ENCODE measurements at regions not wholly inside any gene's neighbourhood (a gene's known extent, or its start where the extent isn't known, plus 50 kb on each side); places are given as distances from the start of the nearest gene placed in this dataset.

GRCh38 chr12:13670285-13670866, 311.0 kb downstream of the GRIN2B start:
- no peak for DNase-seq

DNA sequence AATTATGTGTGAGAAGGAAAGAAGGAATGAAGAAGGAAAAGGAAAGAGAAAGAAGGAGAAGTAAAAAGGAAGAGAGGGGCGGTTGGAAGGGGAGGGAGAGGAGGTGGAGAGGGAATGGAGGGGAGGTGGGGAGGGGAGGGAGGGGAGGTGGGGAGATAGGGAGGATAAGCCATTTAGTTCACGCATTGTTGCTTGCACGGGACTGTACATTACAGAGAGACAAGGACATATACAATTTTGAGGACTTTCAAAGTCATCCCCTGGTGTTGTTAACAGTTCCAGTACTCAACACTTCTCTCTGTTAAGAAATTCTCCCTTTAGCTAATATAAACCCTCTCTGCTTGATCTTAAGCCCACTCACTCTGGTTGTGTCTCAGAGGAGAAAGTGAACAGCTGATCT, 312.5 kb downstream of the GRIN2B start:
- no peak for DNase-seq

GRCh38 chr12:13666806-13667205, 314.6 kb downstream of the GRIN2B start:
- DNase-seq, result no peak

DNA sequence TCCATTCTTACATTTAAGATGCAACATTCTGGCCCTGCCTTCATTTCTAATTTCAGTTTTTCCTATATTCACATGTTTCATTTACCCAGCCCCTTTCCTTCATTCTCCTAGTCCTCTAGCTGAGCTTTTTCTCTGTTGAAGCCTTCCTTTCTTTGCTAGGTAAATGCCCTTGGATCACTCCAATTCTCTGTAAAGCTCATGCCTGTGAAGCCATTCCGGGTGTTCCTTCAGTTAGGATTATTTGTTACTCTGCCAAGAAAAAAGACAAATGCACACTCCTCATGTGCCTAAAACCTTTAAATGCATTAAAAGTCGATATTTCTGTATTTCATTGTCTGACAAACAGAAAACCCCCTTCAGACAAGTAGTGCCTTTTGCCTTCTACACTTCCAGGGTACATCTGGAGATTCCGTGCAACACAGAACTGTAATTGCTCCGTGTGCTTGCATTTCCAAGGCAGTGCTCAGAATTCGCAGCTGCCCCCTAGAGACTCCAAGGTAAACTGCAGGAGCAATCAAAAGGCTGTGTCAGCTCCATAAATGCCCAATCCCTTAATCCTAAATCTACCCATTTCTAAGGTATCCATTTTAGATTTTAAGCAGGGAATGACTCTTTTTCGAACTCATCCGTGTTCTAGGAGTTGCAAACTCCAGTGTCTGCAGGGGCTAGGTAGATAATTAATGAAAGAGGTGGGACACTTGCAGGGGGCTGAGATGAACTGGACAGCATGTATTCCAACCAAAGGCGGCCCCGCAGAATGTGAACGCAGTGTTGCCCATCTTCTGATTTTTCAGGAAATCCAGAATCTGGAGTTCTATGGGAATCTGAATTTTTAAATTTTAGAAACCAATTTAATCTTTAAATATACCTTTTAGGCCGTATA, 320.2 kb downstream of the GRIN2B start:
- peak; percentile 64 for DNase-seq

GRCh38 chr12:13654456-13654855, 326.9 kb downstream of the GRIN2B start:
- no peak for DNase-seq

- no peak for DNase-seq
Measured at GRCh38 chr12:13652105-13652504, 329.3 kb downstream of the GRIN2B start.

GRCh38 chr12:13635709-13636108, 345.7 kb downstream of the GRIN2B start:
- no peak for DNase-seq

DNA sequence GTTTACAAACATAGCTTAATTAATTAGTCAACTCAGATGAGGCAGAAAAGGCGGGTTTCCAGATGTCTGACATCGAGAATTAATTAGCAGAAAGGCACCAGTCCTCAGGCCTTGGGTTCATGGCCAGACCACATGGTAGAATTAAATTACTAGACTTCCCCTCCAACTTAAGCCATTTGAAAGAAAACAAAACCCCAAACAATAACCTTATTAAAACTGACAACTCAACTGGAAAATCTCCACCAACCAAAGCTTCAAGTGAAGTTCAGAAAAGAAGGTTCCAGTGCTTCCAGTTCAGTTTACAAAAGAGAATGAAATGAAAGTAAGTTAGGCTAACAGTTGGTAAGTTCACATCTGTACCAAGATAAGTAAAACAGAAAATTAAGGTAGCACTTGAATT, 349.5 kb downstream of the GRIN2B start:
- DNase-seq, result peak; percentile 74

- DNase-seq, result no peak
Measured at GRCh38 chr12:13630354-13630753, 351.0 kb downstream of the GRIN2B start.

DNA sequence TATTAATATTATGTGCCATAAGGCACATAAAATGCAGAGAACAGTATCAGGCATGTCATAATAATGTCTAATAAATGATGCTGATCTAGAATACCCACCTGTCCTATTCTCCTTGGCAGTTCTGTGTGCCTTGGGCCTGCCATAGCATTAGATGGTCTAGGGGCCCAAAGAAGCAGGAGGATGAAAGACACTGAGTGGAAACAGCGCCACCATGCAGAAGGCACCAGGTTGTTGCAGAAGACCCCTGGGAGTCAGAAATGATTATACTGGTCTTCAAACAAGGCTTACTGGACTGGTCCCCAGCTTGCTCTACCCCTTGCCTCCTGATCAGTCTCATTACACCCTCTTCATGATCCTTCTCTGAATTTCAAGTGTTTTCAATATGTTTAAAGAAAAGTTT, 353.3 kb downstream of the GRIN2B start:
- no peak for DNase-seq

DNA sequence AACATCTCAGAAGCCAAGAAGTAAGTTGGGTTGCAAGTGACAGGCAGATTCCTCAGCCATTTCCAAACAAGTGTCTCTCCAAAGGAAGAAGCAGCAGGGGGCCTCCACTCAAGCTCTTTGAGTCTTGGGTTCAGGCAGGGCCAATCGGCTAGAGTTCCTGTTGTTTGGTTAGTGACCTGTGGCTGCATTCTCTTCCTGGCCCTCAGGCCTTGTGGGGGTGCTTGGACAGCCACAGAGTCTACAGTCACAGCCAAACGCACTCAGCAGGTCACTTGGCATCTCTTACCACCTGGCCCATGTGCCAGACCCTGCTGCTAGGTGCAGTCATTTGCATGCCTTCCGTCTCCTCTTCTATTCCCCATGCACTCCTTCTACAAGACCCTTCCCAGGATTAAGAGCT, 353.9 kb downstream of the GRIN2B start:
- DNase-seq, result no peak

DNA sequence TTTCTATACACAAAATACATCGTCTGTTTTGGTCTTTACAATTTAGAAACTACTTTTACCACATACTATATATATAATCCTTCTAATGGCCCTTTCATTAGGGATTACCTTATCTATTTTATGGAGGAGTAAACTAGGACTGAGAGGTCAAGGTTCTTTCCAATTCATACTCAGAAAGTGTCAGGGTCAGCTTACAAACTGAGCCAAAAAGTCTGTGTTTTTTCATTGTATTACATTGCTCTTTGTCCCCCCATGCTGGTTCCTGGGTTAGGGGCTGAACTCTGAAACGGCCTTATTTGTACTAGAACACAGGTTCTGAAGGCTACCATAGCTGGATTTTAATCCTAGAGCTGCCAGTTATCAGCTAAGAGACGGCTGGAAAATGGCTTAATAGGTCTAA, 368.1 kb downstream of the GRIN2B start:
- DNase-seq, result no peak

- no peak for DNase-seq
Measured at GRCh38 chr12:13609894-13610679, 371.3 kb downstream of the GRIN2B start.

GRCh38 chr12:13606290-13606689, 375.1 kb downstream of the GRIN2B start:
- DNase-seq, result no peak

DNA sequence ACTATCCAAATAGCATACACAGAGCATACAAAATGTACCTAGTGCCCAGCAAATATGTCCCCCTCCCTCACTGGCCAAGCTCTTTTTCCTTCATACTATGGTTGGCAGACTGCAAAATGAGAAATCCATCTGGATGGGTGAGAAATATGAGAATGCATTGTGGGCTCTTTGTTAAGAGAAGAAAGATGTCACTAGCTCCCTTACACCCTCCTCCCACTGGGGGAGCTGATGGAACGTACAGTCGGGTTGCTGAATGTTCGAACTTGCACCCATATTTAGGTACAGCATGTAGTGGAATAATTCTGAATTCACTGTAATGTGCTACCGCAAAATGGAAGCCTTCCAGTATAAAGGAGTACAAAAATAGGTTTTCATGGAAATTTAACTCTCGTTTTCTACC, 377.4 kb downstream of the GRIN2B start:
- no peak for DNase-seq

DNA sequence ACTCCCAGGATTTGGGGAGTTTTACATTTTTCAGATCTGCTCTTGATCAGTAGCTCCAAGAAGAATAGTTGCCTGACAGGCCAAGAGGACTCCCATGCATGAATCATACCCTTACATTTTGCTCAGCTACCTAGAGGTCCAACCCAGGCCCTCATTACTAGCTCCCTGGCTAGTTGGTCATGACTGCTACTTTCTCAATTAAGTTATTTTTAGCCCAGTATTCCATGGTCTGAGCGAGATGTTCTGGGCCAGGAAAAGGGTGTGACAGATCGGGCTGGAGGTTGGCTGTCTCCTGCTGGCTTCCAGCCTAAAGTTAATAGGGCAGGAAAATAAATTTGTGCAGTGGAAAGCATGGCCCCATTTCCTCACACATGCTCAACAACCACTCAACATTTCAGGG, 379.2 kb downstream of the GRIN2B start:
- DNase-seq, result no peak

GRCh38 chr12:13599176-13599575, 382.2 kb downstream of the GRIN2B start:
- DNase-seq, result no peak

DNA sequence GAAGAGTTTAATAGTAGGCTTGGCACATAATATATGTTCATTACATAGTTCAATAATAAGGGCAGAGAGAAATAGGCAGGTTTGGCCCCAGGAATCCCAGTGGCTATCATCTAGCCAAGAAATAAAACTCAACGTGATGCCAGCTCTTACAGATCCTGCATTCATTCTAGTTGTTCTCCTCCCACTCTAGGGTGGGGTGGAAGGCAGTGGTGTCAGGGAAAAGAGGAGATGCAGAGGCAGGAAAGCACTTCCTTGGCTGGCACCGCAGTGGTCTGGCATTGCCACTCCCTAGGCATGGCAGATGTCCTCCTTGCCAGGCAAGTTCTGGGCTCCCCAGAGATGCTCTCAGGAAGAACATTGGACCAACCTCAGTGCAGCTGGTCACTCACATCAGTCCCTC, 383.6 kb downstream of the GRIN2B start:
- DNase-seq, result no peak

- no peak for DNase-seq
Measured at GRCh38 chr12:13597166-13597565, 384.2 kb downstream of the GRIN2B start.

DNA sequence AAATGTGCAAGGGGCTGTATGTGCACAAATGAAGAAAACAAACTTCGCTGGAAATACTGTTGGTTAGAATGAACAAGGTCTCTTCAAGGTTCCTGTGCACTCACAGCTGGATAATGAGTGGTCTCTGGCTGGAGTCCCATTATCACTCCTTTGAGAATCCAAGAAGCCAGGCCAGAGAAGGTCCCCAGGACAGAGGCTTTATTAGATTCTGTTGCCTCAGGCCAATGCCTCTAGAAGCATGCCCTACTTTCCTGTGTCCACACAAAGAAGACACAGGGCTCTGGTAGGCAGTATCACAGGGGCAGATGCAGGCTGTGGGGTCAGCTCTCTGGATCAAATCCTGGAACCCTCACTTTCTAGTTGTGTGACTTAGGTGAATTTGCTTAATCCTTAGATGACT, 384.7 kb downstream of the GRIN2B start:
- peak; percentile 16 for DNase-seq

- DNase-seq, result peak; percentile 10
Measured at GRCh38 chr12:13595536-13596443, 385.6 kb downstream of the GRIN2B start.

DNA sequence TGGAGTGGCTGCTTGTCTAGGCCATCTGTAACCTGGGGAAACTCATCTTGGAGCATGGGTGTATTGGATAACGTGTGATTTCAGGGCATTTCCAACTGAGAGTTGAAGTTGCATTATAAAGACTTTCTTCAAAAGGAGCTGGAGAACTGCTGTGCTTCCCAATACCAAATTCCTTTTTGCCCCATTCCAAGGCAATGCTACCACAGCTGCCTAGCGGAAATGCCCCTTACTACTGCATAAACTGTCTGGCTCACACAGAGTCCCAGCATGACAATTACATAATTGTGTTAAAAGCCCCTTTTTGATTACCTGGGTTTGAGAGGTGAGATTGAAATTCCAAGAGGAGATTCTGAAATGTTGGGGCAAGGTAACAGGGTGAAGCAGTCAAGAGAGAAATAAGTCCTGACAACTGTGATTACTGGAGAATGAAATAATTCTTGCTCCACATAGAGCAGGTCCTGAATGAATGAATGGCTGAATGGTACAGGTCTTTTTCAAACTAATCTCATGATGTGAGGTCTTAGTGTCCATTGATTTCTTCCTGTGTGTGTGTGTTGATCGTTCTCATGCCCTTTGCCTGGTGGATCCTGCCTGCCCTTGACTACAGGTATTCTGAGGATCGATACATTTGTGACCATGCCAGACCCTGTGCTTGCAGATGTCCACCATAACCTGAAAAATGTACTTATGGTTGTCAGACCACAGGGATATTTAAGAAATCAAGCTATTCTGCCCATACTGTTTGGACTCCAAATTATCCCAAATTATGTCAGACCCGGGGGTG, 386.5 kb downstream of the GRIN2B start:
- no peak for DNase-seq
